GM21360 (cell line): ENCODE measurements at regions not wholly inside any gene's neighbourhood (a gene's known extent, or its start where the extent isn't known, plus 50 kb on each side); places are given as distances from the start of the nearest gene placed in this dataset.

Experiments
- ATAC-seq: cut with Tn5 transposase; IDR thresholded peaks from one replicate; pipeline ENCODE4 v1.9.1; 2021; ENCODE audit warnings: mild to moderate bottlenecking, moderate library complexity; ENCODE audit not compliant: unreplicated experiment

GRCh38 chr13:109451726-109452125, 334.7 kb downstream of the IRS2 start:
- no peak for ATAC-seq

- no peak for ATAC-seq
These were observed 337.8 kb downstream of the IRS2 start for GRCh38 chr13:109448629-109449028.

GRCh38 chr13:109447667-109448066, 338.7 kb downstream of the IRS2 start:
- ATAC-seq = no peak

GRCh38 chr13:109440320-109440719, 346.1 kb downstream of the IRS2 start:
- ATAC-seq = no peak

- ATAC-seq = no peak
These were observed 346.6 kb downstream of the IRS2 start for GRCh38 chr13:109439813-109440212.

GRCh38 chr13:109436841-109437240, 349.5 kb downstream of the IRS2 start:
- ATAC-seq = no peak

- no peak for ATAC-seq
These were observed 350.2 kb downstream of the IRS2 start for GRCh38 chr13:109436055-109436622.

- ATAC-seq = no peak
These were observed 355.2 kb downstream of the IRS2 start for GRCh38 chr13:109431217-109431616.

- no peak for ATAC-seq
These were observed 358.2 kb downstream of the IRS2 start for GRCh38 chr13:109428146-109428545.

- no peak for ATAC-seq
These were observed 358.7 kb downstream of the IRS2 start for GRCh38 chr13:109427695-109428094.

- no peak for ATAC-seq
These were observed 359.2 kb downstream of the IRS2 start for GRCh38 chr13:109427148-109427547.

- ATAC-seq = no peak
These were observed 359.7 kb downstream of the IRS2 start for GRCh38 chr13:109426690-109426990.

GRCh38 chr13:109425821-109426689, 360.3 kb downstream of the IRS2 start:
- no peak for ATAC-seq

- ATAC-seq = no peak
These were observed 364.2 kb downstream of the IRS2 start for GRCh38 chr13:109422161-109422560.

GRCh38 chr13:109419896-109420295, 366.5 kb downstream of the IRS2 start:
- no peak for ATAC-seq

- ATAC-seq = no peak
These were observed 368.3 kb downstream of the IRS2 start for GRCh38 chr13:109418111-109418510.

- no peak for ATAC-seq
These were observed 370.4 kb downstream of the IRS2 start for GRCh38 chr13:109416001-109416400.

GRCh38 chr13:109415057-109415456, 371.3 kb downstream of the IRS2 start:
- no peak for ATAC-seq

- no peak for ATAC-seq
These were observed 374.0 kb downstream of the IRS2 start for GRCh38 chr13:109412283-109412901.

- ATAC-seq = no peak
These were observed 375.5 kb downstream of the IRS2 start for GRCh38 chr13:109410868-109411267.

- ATAC-seq = no peak
These were observed 377.6 kb downstream of the IRS2 start for GRCh38 chr13:109408591-109409382.
